Activated CD4-positive, alpha-beta T cell treated with anti-CD3 and anti-CD28 coated beads, Interleukin-2, Interleukin-6, amounts not matched to agents 100 ng/mL and 50 ng/mL, durations not matched to agents 16 hours and 8 hours (primary cell): ENCODE measurements at regions not wholly inside any gene's neighbourhood (a gene's known extent, or its start where the extent isn't known, plus 50 kb on each side); places are given as distances from the start of the nearest gene placed in this dataset.
"Not testable (repeated sequence)": the region's sequence is repeated elsewhere in the genome, so short reads cannot be mapped to it uniquely, and the experiment has no call there.

Source experiments
- DNase-seq: peaks from one replicate; pipeline ENCODE4 v3.0.0-alpha.2; 2020

DNA sequence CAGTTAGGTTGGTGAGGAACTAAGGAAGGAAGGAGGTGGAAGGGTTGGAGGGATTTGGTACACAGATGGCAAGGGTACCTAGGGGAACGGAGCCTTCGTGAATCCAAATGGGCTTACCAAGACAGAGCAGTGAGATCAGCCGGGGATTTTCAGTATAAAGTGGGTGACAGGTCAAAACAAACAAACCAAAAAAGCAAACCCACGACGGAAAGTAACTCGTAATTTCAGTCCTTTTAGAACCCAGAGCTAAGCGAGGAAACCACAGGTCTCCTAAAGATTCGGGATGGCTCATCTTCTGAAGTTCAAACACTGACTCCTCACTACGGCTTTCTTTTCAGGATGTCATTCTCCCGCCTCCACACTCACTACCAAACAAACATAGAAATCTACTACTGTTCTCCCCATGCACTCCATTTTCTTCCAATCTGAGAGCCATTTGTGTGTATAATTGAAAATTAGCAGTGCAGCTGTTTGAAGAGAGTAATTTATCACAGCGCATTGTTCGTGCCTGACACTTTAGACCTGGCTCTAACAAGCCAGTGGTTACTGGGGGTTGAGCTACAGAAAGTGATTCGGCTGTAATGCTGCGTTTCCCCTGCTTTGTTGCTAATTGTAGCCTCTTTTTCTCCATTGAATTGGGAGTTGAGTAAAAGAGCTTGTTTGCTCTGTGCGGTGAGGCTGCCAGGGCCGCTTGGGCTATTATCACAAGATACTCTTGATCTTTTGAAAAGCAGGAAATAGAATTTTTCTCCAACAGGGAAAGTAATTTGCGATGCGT is 64.7 kb upstream of the CCDC39 start:
- DNase-seq, result no peak

DNA sequence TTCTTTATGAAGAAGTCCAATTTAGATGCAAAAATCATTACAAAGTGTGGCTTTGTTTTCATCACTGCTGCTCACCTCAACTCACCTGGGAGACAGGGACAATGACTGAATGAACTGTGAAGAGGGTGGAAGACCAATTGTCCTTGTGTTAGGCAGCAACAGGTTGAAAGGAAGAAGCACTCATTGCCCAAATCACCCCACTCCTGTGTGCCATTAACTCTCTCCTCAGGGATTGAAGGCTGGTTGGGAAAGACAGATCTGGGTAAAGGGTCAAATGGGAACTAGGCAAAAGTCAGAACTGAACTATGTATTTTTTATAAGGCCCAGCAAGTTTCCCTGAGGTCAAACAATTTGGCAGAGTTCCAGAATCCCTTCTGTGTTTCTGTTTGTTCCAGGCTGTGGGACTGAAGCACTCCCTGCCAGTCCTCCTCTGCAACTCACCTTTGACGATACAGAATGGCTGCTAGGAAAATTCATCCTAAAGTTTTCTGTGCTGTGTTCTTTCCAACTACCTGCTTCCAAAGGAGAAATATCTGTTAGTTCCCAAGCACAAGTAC is 68.6 kb upstream of the CCDC39 start:
- no peak for DNase-seq

GRCh38 chr3:180749322-180749721 is 70.0 kb upstream of the CCDC39 start:
- no peak for DNase-seq

- DNase-seq, result no peak
These were observed 70.5 kb upstream of the CCDC39 start for GRCh38 chr3:180749796-180750195.

GRCh38 chr3:180755556-180755955 is 76.3 kb upstream of the CCDC39 start:
- DNase-seq, result no peak

- no peak for DNase-seq
These were observed 83.6 kb upstream of the CCDC39 start for GRCh38 chr3:180762866-180763265.

GRCh38 chr3:180764481-180764880 is 85.2 kb upstream of the CCDC39 start:
- no peak for DNase-seq

DNA sequence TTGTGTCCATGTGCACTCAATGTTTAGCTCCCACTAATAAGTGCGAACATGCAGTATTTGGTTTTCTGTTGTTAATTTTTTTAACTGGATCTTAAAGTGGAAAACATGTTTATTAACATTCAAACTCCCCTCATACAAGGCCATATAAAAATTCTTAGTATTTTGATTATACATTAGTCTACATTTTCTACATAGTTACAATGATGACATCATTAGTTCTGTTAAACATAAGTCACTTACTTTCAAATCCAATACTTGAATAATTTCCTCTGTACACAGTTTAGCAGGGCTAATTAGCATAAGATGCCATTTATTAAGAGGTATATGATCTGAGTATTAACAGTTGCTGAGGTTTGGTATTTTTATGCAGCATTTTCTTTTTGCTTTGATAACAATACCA is 91.3 kb upstream of the CCDC39 start:
- no peak for DNase-seq

GRCh38 chr3:180776433-180776832 is 97.1 kb upstream of the CCDC39 start:
- no peak for DNase-seq

- DNase-seq, result no peak
These were observed 103.1 kb upstream of the CCDC39 start for GRCh38 chr3:180782195-180782984.

DNA sequence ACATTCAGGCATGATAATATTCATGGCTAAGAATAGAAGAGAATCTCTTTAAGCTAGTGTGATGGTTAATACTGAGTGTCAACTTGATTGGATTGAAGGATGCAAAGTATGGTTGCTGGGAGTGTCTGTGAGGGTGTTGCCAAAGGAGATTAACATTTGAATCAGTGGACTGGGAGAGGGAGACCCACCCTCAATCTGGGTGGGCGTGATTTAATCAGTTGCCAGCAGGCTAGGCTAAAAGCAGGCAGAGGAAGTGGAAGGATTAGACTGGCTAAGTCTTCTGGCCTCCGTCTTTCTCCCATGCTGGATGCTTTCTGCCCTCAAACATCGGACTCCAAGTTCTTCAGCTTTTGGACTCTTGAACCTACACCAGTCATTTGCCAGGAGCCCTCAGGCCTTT is 106.9 kb upstream of the CCDC39 start:
- DNase-seq, result not testable (repeated sequence)

DNA sequence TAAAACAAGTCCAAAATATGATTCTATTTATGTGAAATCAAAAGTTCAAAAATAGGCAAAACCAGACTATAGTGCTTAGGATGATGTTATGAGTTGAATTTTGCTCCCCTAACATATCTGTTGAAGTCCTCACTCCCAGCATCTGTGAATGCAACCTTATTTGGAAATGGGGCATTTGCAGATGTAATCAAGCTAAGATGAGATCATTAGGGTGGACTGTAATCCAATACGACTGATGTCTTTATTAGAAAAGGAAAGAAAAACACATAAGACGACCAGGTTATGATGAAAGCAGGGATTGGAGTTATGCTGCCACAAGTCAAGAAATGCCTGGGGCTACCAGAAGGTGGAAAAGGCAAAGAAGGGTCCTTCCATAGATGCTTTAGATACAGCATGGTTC is 110.5 kb upstream of the CCDC39 start:
- DNase-seq, result no peak

DNA sequence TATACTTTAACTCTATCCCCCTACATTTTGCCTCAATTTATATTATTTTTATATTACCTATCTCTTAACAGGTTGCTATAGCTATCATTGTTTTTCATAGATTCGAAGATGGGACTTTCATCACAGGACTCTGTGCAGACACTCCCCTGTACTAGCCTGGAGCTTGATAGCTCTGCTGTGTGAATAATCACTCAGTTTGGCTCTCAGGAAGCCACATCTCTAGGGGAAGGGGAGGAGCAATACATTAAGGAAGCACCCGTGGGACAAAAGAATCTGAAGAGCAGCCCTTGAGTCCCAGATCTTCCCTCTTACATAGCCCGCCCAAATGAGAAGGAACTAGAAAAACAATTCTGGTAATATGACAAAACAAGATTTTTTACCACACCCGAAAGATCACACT is 114.3 kb upstream of the FXR1 start:
- DNase-seq, result no peak

DNA sequence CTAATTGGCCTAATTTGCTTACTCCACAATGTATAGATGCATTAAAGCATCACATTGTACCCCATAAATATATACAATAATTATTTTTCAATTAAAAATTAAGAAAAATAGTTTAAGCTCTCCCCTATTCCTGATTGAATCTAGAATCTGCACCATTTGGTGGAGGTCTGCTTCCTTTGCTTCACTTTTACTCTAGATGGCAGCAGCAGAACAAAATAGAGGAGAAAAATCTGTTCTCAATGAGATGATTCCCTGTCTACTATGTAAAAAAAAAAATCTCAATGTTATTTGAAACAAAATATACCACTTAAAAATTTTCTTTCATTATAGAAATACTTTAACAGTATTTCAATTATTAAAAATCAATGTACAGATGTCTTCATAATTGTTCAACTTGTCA is 109.6 kb upstream of the FXR1 start:
- peak; percentile 6 for DNase-seq

GRCh38 chr3:180804916-180805315 is 107.6 kb upstream of the FXR1 start:
- no peak for DNase-seq

DNA sequence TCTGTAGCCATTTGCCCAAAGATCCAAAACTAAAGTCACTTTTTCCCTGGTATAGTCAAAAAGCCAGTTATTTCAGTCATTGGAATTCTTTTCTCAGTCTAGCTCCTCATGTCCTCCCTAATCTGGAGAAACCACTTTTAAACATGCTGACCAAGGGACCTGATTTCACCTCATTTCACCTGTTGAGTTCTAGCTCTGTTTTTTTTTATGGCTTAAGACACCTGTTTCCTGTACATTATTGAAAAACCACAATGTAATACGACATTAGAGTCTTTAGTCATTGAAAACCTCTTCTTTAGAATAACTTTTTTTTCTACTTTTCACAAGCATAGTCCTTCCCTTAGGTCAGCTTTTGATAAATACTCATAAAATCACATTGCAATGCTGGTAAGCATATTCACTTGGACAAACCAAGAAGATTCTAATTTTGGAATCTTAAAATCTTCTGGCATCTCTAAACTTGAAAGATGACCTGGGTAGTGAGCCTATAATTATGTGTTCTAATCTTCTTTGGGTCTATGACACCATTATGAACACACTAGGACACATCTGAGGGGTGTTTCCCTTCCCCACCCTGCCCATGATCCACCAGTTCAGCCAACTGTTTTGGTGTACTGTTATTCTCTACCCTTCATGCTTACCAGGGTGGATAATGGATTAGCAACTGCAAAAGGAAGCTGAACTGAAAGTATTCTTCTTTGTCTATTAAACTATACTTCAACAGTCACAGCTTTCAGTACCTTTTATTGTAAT is 103.5 kb upstream of the FXR1 start:
- no peak for DNase-seq

- no peak for DNase-seq
These were observed 92.1 kb upstream of the FXR1 start for GRCh38 chr3:180820400-180820799.

- DNase-seq, result no peak
These were observed 86.5 kb upstream of the FXR1 start for GRCh38 chr3:180825964-180826363.

GRCh38 chr3:180827171-180827570 is 85.3 kb upstream of the FXR1 start:
- no peak for DNase-seq

DNA sequence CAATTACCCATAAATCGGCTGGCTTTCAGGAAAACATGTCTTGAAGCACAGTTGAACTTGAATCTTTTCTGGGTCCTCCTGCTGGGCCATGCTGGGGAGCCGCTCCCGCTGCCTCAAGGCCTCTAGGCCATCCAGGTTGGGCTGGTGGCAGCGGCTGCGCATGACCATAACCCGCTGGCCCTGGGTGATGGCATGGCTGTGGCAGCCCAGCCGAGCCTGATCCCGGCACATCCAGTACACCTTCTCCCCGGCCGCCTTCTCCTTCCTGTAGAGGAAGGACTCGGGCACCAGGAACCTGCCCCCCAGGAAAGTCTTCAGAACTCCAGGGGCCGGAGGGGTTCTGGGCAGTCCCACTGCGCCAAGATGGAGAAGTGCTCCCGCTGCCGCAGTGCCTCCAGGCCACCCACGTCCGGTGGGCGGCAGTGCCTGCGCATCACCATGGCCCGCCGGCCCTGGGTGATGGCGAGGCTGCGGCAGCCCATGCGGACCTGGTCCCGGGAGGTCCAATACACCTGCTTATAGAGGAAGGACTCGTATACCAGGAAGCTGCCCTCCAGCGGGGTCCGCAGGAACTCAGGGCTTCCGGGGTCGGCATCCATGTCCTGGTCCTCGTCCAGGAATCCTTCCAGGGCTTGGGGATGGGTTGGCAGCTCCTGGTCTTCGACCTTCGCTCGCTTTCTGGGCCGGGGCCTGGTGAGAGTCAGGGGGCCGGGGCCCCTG is 84.3 kb upstream of the FXR1 start:
- DNase-seq, result no peak

DNA sequence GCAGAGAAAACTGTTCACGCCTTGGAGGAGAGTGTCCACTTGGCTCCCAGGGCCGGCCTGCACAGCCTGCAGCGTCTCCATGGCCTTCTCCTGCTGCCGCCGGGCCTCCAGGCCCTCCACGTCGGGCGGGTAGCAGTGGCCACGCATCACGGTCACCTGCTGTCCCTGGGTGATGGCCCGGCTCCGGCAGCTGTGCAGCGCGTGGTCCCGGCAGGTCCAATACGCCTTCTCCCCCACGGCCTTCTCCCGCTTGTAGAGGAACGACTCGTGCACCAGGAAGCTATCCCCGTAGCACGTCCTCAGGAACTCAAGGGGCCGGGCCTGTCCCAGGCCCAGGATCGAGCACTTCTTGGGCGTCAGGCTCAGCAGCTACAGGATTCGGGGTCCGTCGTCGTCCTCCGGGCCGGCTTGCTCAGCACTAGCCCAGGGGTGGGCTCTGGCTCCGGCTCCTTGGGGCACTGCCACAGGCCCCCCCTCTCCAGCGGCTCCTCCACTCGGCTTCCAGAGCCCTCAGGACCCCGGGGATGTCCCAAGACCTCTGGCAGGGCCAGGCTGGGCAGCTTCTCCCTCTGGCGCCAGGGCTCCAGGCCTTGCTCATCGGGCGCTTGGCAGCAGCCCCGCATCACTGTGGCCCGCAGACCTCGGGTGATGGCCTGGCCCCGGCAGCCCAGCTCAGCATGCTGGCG is 83.6 kb upstream of the FXR1 start:
- no peak for DNase-seq
